HG02943 (cell line): ENCODE measurements at regions not wholly inside any gene's neighbourhood (a gene's known extent, or its start where the extent isn't known, plus 50 kb on each side); places are given as distances from the start of the nearest gene placed in this dataset.

Source experiments
- ATAC-seq: cut with Tn5 transposase; IDR thresholded peaks from one replicate; pipeline ENCODE4 v1.9.1; 2021; ENCODE audit warnings: mild to moderate bottlenecking, low read depth, moderate library complexity; ENCODE audit not compliant: unreplicated experiment

DNA sequence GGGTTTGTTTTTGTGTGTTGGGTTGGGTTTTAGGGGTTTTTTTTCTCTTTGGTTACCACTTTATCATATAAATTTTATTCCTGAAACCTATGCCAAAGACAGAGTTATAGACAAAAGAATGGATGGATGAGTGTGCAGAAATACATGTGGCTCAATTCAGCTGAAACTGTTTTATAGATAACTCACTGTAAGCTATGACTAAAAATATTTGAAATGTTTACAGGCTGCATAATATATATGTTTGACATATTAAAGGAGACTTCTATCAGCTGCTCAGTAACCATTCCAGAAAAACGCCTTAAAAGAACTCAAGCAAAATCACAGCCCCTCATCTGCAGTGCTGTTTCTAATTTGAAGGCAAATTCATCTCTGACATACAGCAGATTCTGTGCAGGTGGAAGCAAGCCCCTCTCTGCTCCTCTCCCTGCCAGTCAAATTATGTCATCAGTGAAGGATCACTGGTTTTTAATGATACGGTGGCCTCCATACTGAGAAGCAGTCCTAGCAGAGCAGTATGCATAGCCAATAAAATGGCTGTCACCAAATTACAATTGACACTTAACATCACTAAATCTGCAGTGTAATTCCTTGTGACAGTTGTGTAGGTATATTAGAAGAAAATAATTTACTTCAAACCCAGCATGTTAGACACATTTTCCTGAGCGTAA is 301.6 kb downstream of the NR2F1-AS1 start:
- ATAC-seq = no peak

DNA sequence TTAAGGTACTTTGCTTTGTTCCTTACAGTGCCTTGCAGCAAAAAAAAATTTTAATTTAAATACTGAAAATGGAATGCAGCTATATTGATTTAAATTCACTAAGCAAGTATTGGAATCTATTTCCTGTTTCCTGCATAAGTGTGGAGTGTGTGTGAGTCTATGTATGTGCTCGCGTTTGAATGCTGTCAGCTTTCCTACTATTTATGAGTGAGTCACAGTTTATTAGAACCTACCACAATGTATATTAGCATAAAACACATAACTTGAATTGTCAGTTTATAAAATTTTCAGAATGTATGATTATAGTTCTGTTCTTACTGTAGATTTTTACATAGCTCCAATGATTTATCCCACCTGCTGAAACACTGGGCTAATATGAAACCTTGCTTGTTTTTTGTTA is 302.1 kb downstream of the NR2F1-AS1 start:
- ATAC-seq = no peak

DNA sequence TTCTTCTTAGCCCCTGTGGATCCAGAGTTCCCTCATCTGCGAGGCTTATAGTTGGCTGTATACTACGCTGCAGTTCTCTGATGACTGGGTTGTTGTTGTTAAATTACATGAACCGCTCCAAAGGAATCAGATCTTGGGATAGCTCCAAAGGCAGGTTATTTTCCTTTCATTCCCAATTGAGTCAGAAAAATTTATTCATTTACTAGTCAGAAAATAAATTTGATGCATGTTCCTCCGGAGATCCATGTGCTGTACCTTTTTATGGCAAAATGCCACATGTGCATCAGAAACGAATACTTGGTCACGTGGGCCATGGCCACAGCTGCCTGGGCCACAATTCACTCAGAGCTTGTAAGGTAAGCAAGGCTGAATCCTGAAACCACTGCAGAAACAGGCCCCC is 304.0 kb downstream of the NR2F1-AS1 start:
- no peak for ATAC-seq

- ATAC-seq = no peak
Observed at GRCh38 chr5:93275376-93275775, 305.6 kb downstream of the NR2F1-AS1 start.

GRCh38 chr5:93274291-93274690 is 306.7 kb downstream of the NR2F1-AS1 start:
- ATAC-seq = no peak

DNA sequence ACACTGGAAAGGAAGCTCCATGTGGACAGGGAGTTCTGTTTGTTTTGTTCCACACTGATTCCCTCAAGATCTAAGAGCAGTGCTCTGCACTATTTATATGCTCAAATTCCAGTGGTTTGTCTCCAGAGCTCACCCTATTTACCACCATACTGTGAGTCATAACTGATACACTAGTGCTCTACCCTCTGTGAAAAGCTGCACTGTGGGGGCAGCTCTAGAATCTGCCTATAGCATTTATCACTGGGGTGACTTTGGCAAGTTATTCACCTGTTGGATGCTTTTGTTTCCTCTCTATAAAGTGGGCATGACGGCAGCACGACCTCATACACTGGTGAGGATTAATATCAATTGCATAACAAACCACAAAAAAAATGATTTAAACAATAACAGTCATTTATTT is 307.8 kb downstream of the NR2F1-AS1 start:
- ATAC-seq = no peak

DNA sequence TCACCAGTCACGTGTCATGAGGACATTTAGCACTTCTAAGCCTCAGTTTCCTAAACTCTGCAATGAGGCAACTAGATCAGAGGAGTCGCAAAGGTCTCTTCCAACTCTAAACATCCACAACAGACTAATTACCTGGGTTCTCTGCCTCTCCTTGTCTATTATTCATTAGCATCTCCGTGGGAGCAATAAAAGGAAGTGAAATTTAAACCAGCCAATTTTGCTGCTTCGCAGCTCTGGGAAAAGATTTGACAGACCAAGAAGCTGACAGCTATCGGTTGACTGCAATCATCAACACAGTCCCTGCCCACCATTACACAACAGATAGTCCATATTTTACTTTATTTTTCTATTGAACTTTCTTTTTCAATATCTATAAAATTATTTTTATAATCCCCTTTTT is 308.9 kb downstream of the NR2F1-AS1 start:
- ATAC-seq = no peak

GRCh38 chr5:93267736-93268135 is 313.3 kb downstream of the NR2F1-AS1 start:
- ATAC-seq = no peak

DNA sequence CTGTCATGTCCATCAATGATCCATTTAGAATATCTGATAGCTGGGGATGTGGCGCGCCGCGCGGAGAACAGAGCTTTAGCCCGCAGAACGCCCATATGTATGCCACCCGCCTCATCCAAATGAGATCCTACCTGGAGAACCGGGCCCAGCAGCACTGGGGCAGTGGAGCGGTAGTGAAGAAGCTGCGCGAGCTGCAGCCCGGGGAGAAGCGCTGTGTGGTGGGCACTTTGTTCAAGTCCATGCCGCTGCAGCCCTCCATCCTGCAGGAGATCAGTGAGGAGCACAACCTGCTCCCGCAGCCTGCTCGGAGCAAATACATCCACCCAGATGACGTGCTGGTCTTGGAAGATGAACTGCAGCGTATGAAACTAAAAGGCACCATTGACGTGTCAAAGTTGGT is 313.7 kb downstream of the NR2F1-AS1 start:
- ATAC-seq = no peak

DNA sequence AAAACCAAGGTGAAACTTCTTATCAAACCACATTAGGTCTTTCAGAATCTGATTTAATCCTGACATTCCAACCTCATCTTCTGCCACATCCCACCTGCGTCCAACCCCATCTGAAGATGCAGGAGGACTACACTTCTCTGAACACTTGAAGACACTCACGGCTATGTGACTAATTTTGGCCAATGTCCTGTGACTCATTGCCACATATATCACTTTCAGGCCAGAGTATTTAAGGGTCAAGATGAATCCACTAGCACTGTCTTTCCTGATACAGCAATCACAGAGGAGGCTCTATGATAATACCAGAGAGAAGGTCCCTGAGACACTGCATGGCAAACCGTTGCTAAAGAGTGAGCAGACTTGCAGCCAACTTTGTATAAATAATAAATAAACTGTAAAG is 323.4 kb downstream of the NR2F1-AS1 start:
- ATAC-seq = no peak

DNA sequence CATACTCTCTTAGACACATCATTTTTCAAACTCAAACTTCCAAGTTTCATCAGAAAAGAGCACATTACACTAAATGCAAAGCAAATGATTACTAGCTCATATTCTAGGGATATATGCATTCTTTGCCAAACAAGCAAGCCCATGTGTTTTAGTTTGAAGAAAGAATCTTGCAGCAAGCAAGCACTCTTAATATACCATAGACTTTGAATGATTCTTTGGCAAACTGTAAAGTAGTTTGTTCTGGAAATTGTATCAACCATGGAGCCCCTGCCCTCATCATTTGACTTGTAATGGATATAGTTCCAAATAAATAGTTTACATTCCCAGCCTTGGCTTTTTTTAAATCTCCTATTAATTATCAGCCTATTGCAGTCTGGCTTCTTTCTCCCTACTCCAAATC is 325.2 kb downstream of the NR2F1-AS1 start:
- ATAC-seq = no peak

DNA sequence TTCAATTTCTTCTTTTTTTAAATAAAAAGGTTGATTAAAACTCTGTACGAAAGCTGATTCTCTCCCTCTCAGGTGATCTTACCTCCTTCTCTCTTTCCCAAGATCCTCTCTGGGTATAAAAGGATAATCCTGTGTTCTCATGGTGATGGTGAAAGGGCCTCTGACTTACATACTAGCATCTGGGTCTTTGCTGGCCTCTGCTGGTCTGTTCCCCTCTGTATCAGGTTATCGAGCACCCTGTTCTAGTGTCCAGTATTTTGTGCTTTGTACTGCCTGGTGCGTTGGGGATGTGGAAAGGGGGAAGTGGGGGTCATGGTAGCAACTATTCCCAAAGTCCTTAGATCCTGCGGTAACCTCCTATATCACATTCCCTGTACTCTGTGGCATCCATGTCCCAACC is 328.9 kb downstream of the NR2F1-AS1 start:
- ATAC-seq = no peak

GRCh38 chr5:93251347-93251746 is 329.7 kb downstream of the NR2F1-AS1 start:
- no peak for ATAC-seq

DNA sequence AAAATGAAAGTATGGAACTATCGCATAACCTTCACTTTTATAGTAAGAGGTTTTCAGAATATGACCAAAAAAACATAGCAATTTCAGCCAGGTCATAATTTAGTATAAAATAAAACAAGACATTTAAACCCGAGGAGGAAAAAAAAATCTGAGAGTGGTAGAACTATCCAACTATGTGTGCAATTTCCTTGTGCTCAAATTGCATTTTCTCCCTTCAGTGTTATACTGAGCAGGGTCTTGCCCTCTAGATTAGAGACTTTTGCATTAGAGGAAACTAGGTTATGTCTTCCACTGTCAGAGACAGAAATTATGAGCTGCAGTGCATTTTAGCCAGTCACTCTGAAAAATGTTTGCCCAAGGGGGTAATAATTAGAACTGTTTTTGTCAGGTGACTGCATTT is 330.6 kb downstream of the NR2F1-AS1 start:
- no peak for ATAC-seq

GRCh38 chr5:93249651-93250289 is 331.2 kb downstream of the NR2F1-AS1 start:
- no peak for ATAC-seq

GRCh38 chr5:93247105-93247504 is 333.9 kb downstream of the NR2F1-AS1 start:
- no peak for ATAC-seq

DNA sequence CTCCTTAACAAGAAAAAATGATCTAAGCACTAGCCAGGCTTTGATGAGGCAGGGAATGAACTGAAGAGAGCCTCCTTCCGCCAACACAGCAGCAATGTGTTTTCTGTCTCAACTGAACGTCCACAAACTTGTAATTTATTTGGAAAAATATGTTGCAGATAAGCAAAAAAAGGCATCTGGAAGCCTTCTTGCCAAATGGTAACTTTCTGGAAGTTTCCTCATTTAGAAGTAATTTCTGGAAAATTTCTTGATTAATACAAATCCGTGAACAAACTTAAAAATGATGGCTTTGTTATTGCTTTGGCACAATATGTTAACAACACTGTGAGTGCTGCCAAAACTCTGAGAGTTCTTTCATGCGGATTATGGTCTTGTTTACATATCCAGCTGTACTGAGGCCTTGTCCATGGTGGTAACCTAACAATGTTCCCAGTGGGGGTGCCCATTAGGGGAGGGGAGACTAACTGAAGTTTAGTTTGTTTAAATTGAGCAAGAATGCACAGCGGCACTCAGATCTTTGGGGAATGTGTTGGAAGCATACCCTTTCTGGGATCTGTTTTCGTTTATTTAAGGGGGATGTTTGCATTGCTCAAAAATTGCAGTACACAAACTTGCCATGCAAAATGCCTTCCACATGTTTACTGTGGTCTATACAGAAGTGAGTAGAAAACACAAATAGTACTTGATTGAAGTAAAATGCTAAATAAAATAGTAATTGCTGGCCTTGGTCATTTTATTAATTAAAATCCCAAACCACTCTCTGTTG is 334.7 kb downstream of the NR2F1-AS1 start:
- no peak for ATAC-seq

GRCh38 chr5:93245226-93245625 is 335.8 kb downstream of the NR2F1-AS1 start:
- ATAC-seq = no peak

DNA sequence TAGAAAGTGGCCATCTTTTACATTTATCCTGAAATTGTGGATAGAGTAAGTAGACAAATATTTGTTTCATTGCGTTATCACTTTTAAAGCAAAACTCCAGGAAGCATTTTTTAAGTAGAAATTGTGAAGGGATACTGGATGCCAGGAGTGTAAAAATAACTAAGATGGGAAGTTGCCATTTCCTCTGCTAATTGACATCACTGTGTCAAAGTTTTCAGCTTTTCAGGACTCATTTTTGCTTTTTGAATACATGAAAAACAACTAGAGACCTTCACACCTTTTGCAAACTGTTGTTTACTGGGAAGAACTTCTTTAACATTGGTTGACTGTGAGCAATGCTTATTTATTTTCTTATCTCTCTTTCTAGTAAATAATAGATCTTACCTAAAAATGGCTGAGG is 337.5 kb downstream of the NR2F1-AS1 start:
- ATAC-seq = no peak

- ATAC-seq = no peak
Observed at GRCh38 chr5:93240228-93240834, 340.7 kb downstream of the NR2F1-AS1 start.

GRCh38 chr5:93236807-93237421 is 344.1 kb downstream of the NR2F1-AS1 start:
- no peak for ATAC-seq
